CD4-positive, alpha-beta T cell treated with Interleukin-10 for 1 hour (primary cell): ENCODE measurements at regions not wholly inside any gene's neighbourhood (a gene's known extent, or its start where the extent isn't known, plus 50 kb on each side); places are given as distances from the start of the nearest gene placed in this dataset.

ENCODE experiments used
- DNase-seq: peaks from one replicate; pipeline ENCODE4 v3.0.0-alpha.2; 2020

GRCh38 chr14:58850011-58850410, 212.2 kb downstream of the DACT1 start:
- no peak for DNase-seq

- DNase-seq, result no peak
Measured at GRCh38 chr14:58861586-58861985, 223.8 kb downstream of the DACT1 start.

- no peak for DNase-seq
Measured at GRCh38 chr14:58862416-58863160, 224.8 kb downstream of the DACT1 start.

GRCh38 chr14:58863661-58864345, 226.0 kb downstream of the DACT1 start:
- no peak for DNase-seq

- no peak for DNase-seq
Measured at GRCh38 chr14:58864751-58865513, 227.2 kb downstream of the DACT1 start.

- no peak for DNase-seq
Measured at GRCh38 chr14:58865514-58866281, 227.9 kb downstream of the DACT1 start.

- no peak for DNase-seq
Measured at GRCh38 chr14:58866391-58866790, 228.6 kb downstream of the DACT1 start.

DNA sequence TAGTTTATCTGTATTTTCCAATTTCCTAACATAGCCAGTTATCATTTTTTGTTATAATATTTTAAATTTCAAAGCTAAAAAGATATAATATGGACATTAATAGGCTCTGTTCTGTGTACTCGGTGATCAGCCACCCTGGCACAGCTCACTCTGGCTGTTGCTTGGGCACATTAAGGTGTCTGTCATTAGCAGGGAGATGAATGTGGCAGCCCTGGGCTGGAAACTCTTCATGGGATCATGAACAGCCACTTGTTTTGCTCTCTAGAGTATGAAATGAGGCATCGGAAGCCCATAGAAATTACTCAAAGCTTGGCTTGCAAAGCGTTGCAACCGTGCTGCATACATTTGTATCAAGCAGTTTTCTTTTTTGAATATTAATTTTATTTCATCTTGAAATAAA, 233.2 kb downstream of the DACT1 start:
- DNase-seq, result no peak

- DNase-seq, result no peak
Measured at GRCh38 chr14:58871573-58871972, 233.8 kb downstream of the DACT1 start.

GRCh38 chr14:58872061-58872460, 234.3 kb downstream of the DACT1 start:
- no peak for DNase-seq

DNA sequence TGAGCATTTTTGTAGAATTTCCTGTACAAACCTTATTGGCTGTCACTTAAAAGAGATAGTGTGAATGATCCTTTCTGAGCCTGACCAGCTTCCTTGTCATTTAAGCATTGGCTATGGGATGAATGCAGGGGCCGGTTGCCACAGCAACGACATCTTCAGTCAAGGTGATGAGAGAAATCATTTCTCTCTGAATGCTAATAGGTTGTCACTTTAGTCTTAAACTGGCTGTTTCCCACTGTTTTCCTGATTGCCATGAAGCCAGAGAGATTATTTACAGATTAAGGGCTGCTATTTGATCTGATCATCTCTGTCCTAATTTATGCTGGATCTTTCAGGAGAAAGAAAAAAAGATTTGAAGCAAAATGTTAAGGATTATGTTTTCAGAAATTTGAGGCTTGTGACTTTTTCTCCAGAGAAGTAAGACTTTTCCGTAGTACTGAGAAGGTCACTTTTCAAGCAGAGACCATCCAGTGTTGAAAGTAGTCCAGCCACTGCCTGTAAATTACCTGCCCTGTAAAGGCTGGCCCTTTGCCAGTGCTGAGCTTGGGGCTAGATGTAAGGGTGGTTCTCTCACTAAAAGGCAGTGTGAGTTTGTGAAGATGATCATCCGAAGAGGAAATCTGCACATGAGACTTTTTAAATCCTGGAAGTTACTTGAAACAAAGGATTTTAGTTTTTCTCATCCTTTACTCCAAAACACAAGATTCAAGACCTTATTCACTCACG, 235.6 kb downstream of the DACT1 start:
- no peak for DNase-seq

DNA sequence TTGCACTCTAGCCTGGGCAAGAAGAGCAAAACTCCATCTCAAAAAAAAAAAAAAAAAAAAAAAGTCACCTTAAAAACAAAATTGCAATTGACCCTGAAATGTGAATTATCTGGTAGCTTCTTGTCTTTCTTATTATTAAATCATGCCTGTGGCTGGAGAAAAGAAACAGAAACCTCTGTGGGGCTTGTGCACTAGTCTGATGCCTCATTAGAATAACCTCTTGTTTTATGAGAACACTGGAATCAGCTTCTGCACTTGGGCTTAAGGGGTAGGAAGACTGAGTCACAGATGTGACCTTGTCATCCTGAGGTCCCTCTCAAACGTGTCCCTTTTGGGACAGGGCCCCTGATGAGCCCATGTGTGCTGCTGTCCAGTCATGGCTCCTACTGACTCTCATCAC, 237.9 kb downstream of the DACT1 start:
- DNase-seq, result no peak

DNA sequence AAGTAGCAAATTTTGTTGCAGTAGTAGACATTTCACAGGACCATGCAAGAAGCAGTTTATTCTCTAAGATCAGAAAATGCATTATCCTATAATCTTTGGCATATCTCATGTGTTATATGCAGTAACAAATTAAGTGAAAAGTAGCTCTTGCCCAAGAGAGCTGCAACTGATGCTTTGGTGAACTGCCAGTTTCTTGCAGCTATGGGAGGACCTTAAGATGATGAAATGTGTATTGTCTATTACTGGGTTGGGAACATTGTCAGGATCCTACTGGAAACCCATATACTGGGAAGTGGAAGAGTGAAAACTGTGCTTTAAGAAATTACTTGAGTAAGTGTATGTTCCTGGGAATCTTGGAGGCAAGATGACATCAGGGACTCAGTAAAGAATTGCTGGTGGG, 238.8 kb downstream of the DACT1 start:
- no peak for DNase-seq

DNA sequence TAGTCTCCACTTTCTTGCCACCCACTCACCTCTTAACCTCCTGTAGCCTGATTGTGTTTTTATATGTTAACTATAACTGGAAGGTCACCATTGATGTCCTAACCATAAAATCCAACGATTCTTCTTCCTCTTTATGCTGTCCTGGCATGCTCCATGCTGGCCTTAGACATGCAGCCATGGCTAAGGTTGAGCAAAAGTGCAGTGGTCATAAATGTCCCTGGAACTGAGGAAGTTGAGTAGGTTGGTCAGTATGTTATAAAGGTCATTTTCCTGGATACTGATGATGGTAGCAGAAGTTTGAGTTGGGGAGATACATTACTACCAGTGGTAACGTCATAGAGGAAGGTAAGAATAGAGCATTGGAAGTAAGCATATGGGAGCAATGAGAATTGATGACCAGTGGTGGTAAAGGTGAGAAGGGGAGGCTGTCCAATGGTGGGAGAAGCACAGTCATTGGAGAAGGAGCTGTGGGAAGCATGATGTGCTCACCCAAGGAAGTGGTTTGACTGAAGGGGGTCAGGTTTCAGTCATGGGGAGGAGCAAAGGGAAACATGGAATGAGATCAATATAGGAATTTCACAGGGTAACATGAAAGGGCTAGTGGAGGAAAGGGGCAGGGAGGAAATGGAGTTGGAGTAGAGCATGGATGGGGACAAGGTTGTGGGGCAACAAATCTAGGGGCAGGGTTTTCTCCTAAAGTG, 240.8 kb downstream of the DACT1 start:
- no peak for DNase-seq

- DNase-seq, result no peak
Measured at GRCh38 chr14:58881433-58881832, 243.7 kb downstream of the DACT1 start.

DNA sequence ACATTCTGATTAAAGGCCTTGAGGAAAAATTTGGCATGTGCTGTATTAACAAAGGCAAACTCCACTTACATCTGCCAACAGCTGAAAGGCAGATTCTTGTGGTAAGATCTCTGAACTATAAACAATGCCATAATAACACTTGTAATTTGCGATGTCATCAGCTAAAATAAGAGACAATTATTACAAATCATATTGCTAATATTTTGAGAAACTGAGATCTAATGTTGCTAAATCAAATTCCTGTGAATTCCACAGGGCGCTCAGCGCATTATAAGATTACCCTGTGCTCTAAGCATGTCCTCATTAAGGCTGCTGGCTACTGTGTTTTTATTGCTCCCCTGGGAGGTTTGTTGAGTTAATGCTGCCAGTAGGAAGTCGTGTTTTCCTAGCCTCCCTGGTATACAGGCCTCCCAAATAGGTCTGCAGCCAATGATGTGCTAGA, 244.8 kb downstream of the DACT1 start:
- no peak for DNase-seq

GRCh38 chr14:58884442-58884841, 246.7 kb downstream of the DACT1 start:
- no peak for DNase-seq

DNA sequence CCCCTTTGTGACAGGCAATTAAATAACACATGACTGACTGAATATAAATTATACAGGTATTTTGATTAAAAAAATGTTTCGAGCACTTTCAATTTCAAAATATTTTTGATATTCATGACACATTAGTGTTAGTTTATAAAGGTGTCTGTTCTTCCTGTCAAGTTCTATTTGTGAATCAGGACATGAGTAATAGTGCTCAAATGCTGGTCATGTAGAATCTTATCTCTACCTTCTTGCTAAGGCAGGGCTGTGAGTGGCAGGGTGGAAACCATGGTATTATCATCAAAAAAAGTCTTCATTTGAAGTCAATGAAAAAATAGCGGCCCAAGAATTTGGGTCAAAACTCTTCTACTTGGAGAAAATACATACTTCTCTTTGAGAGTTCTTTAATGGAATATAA, 250.2 kb downstream of the DACT1 start:
- no peak for DNase-seq

- no peak for DNase-seq
Measured at GRCh38 chr14:58898655-58899316, 261.0 kb downstream of the DACT1 start.

DNA sequence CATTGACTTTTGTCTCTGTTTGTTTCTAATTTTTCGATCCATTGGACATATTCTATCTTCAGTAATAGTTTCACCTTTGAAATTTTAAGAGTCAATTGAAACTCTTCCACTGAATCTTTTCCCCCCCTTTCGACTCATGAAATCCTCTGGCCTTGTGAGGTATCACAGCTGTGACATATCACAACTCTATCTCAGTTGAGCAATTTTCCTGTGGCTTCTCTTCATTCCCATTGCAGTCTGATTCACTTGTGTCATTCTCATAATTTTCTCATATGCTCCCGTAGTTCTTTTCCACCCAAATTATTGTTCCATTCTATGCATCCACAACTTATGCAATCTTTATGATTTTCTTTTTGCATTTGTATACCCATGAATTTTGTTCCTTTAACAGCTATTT, 261.6 kb downstream of the DACT1 start:
- DNase-seq, result no peak

DNA sequence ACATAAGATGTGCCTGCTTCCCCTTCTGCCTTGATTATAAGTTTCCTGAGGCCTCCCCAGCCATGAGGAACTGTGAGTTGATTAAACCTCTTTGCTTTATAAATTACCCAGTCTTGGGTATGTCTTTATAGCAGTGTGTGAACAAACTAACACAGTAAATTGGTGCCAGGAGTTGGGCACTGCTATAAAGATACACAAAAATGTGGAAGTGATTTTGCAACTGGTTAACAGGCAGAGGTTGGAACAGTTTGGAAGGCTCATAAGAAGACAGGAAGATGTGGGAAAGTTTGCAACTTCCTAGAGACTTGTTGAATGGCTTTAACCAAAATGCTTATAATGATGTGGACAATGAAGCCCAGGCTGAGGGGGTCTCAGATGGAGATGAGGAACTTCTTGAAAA, 264.1 kb downstream of the DACT1 start:
- DNase-seq, result no peak
